Ovary (tissue), 3 donors: ENCODE measurements at regions not wholly inside any gene's neighbourhood (a gene's known extent, or its start where the extent isn't known, plus 50 kb on each side); places are given as distances from the start of the nearest gene placed in this dataset.
"Not testable (repeated sequence)": the region's sequence is repeated elsewhere in the genome, so short reads cannot be mapped to it uniquely, and the experiment has no call there.

Source experiments
- CTCF ChIP-seq, 3 donors: fragments of 450-650 bp in 2 of 3; fragments of 200-600 bp in 1 of 3; IDR thresholded peaks; one replicate each; pipeline versions ENCODE4 v1.5.1 to v1.8.0; 2016 to 2022; ENCODE audit warnings: antibody characterized with exemption in 3 of 3, mild to moderate bottlenecking in 1 of 3
- POLR2A ChIP-seq: fragments of 450-650 bp; IDR thresholded peaks from one replicate; pipeline ENCODE4 v1.6.1; 2017; ENCODE audit warnings: antibody characterized with exemption, mild to moderate bottlenecking, moderate library complexity
- donor health status: DM: no; HTN: no; CAD: no.

GRCh38 chr4:26198931-26199330 is 121.9 kb upstream of the RBPJ start:
- not testable (repeated sequence) for TF ChIP-seq CTCF (IDR thresholded peaks at IDR 0.05); POLR2A
